GM12878 (cell line): ENCODE measurements at regions not wholly inside any gene's neighbourhood (a gene's known extent, or its start where the extent isn't known, plus 50 kb on each side); places are given as distances from the start of the nearest gene placed in this dataset.

Experiments used
- ATAC-seq: fragments of 200-7000 bp; cut with Tn5 transposase; 3 replicates; pipeline ENCODE4 v1.9.1; 2020; ENCODE audit warnings: mild to moderate bottlenecking, moderate library complexity
- BruUV-seq: library from RNA; stranded (reverse); fragments of 400-500 nt; replicated peaks from 2 replicates; lab custom pipeline; 2021; lab: Mats Ljungman, UMichigan
- CTCF ChIA-PET: fragments of 300-600 bp; sonication (Branson Sonifier 250); formaldehyde crosslinking; extraction: SDS; loops from one replicate; lab custom pipeline; 2021; ENCODE audit warnings: inconsistent platforms; lab: Yijun Ruan, JAX
- POLR2A ChIA-PET: fragments of 350-600 bp; formaldehyde crosslinking; extraction: SDS; loops from one replicate; lab custom pipeline; 2021; ENCODE audit warnings: inconsistent platforms; lab: Charles Lee
- RAD21 ChIA-PET: fragments of 300-600 bp; sonication (Branson Sonifier 250); formaldehyde crosslinking; loops from one replicate; lab custom pipeline; 2023; ENCODE audit warnings: antibody characterized with exemption; ENCODE audit not compliant: unreplicated experiment; lab: Charles Lee
- SMC1A ChIA-PET: fragments of 300-600 bp; sonication (Branson Sonifier 250); formaldehyde crosslinking; loops from one replicate; lab custom pipeline; 2023; ENCODE audit not compliant: unreplicated experiment, uncharacterized antibody; lab: Charles Lee
- DNase-seq: peaks from one replicate; pipeline ENCODE4 v3.0.0-alpha.2; 2011; ENCODE audit warnings: low read depth, low spot score
- FAIRE-seq: peaks from 3 replicates; lab custom pipeline; 2011; peaks lifted over from hg19 to GRCh38; lab: Jason Lieb, UNC
- H2AFZ ChIP-seq: 2 replicates; pipeline ENCODE4 v1.6.0; 2011; ENCODE audit warnings: low read depth, low read length, control low read depth; ENCODE audit not compliant: control insufficient read depth
- H3K27ac ChIP-seq: 2 replicates; pipeline ENCODE4 v1.5.1; 2011; ENCODE audit warnings: control low read depth; ENCODE audit not compliant: control insufficient read depth, insufficient read depth
- H3K27me3 ChIP-seq, 2 experiments: replicated peaks in 1 of 2; 2 replicates each; pipeline versions ENCODE4 v1.6.0 to v1.6.1; 2011; ENCODE audit warnings: low read length in 1 of 2; ENCODE audit not compliant: control insufficient read depth in 2 of 2, insufficient read depth in 2 of 2
- H3K36me3 ChIP-seq, 2 experiments: 2 replicates each; pipeline ENCODE4 v1.5.1; 2011; ENCODE audit warnings: low read length in 1 of 2; ENCODE audit not compliant: control insufficient read depth in 2 of 2, insufficient read depth in 2 of 2
- H3K4me1 ChIP-seq: 2 replicates; pipeline ENCODE4 v1.6.1; 2011; ENCODE audit warnings: mild to moderate bottlenecking, low read length, moderate library complexity, mixed read lengths; ENCODE audit not compliant: control insufficient read depth, insufficient read depth
- H3K4me2 ChIP-seq: 2 replicates; pipeline ENCODE4 v1.6.0; 2011; ENCODE audit warnings: control low read depth; ENCODE audit not compliant: control insufficient read depth, insufficient read depth
- H3K4me3 ChIP-seq: fragments of 200-600 bp; sonication (generic); 2 replicates; pipeline ENCODE4 v1.5.1; 2016
- H3K79me2 ChIP-seq: 2 replicates; pipeline ENCODE4 v1.6.0; 2011; ENCODE audit warnings: low read length; ENCODE audit not compliant: control insufficient read depth, insufficient read depth
- H3K9ac ChIP-seq: 2 replicates; pipeline ENCODE4 v1.8.0; 2011; ENCODE audit warnings: low read length, control low read depth, mixed read lengths; ENCODE audit not compliant: control insufficient read depth, insufficient read depth
- H3K9me3 ChIP-seq: replicated peaks from 3 replicates; pipeline ENCODE4 v1.5.1; 2011; ENCODE audit warnings: mild to moderate bottlenecking, low read length; ENCODE audit not compliant: control insufficient read depth, insufficient read depth
- H4K20me1 ChIP-seq: 2 replicates; pipeline ENCODE4 v1.6.0; 2011; ENCODE audit not compliant: control insufficient read depth, insufficient read depth
- CHD2 ChIP-seq: IDR thresholded peaks from 2 replicates; pipeline ENCODE4 v1.6.1; 2011; ENCODE audit warnings: low read depth, low read length, improper control_type of control experiment, borderline replicate concordance
- DPF2 ChIP-seq: fragments of 450-650 bp; IDR thresholded peaks from 2 replicates; pipeline ENCODE4 v1.6.1; 2017; ENCODE audit warnings: mild to moderate bottlenecking
- ESRRA ChIP-seq: IDR thresholded peaks from 2 replicates; pipeline ENCODE4 v1.6.1; 2012; ENCODE audit warnings: mild to moderate bottlenecking, low read length, improper control_type of control experiment
- HCFC1 ChIP-seq: fragments of 150-350 bp; IDR thresholded peaks from 2 replicates; pipeline ENCODE4 v1.6.1; 2014; ENCODE audit warnings: low read length
- IRF3 ChIP-seq: fragments of 450-650 bp; IDR thresholded peaks from 2 replicates; pipeline ENCODE4 v1.6.1; 2014; ENCODE audit warnings: mild to moderate bottlenecking
- MEF2B ChIP-seq: fragments of 450-650 bp; IDR thresholded peaks from 2 replicates; pipeline ENCODE4 v1.6.1; 2018; ENCODE audit warnings: mild to moderate bottlenecking, moderate library complexity; ENCODE audit not compliant: partially characterized antibody, poor library complexity, severe bottlenecking
- MYC ChIP-seq: IDR thresholded peaks from 2 replicates; pipeline ENCODE4 v1.6.1; 2011; ENCODE audit warnings: mild to moderate bottlenecking, low read length, moderate library complexity, inconsistent platforms; ENCODE audit not compliant: insufficient read depth, insufficient replicate concordance, insufficient read length, severe bottlenecking
- RCOR1 ChIP-seq: conservative IDR thresholded peaks from 2 replicates; pipeline ENCODE4 v1.6.1; 2012; ENCODE audit warnings: low read depth, low read length, improper control_type of control experiment
- SIN3A ChIP-seq: IDR thresholded peaks from 2 replicates; pipeline ENCODE4 v1.6.1; 2012; ENCODE audit warnings: low read depth, low read length, improper control_type of control experiment
- TAF1 ChIP-seq: IDR thresholded peaks from 2 replicates; pipeline ENCODE4 v1.6.1; 2011; ENCODE audit warnings: mild to moderate bottlenecking, low read depth, low read length, borderline replicate concordance
- YY1 ChIP-seq: IDR thresholded peaks from 2 replicates; pipeline ENCODE4 v1.6.1; 2011; ENCODE audit warnings: low read depth, mild to moderate bottlenecking, low read length
- WGBS: methylation state at CpG from one replicate; pipeline ENCODE4 v1.1.6; 2016; ENCODE audit warnings: low lambda C conversion rate; ENCODE audit not compliant: insufficient replicate concordance, insufficient coverage; ENCODE audit errors: missing lambda C conversion rate; 5-methylcytosine and 5-hydroxymethylcytosine counted together
- in situ Hi-C: fragments of 300-500 bp; cut with MboI; formaldehyde crosslinking; loops from 9 replicates; pipeline ENCODE4 v1.14.3; 2018; ENCODE audit warnings: mixed read lengths
- intact Hi-C: fragments of 100-400 bp; cut with micrococcal nuclease; formaldehyde crosslinking; loops from one replicate; pipeline ENCODE4 v1.14.2; 2022; ENCODE audit not compliant: unreplicated experiment
- TF ChIP-seq, protein P1 (sequence below): IDR thresholded peaks from 2 replicates; pipeline ENCODE4 v1.6.1; 2011; ENCODE audit warnings: low read depth, mild to moderate bottlenecking, low read length, moderate library complexity, borderline replicate concordance; ENCODE audit errors: extremely low read depth
- TF ChIP-seq, protein P2 (sequence below): IDR thresholded peaks from 2 replicates; pipeline ENCODE4 v1.6.1; 2012; ENCODE audit warnings: low read depth, low read length, improper control_type of control experiment
- TF ChIP-seq, protein P3 (sequence below): fragments of 450-650 bp; IDR thresholded peaks from 2 replicates; pipeline ENCODE4 v1.6.1; 2016; ENCODE audit warnings: mild to moderate bottlenecking
- TF ChIP-seq, protein P4 (sequence below): fragments of 450-650 bp; IDR thresholded peaks from 2 replicates; pipeline ENCODE4 v1.6.1; 2017; ENCODE audit warnings: mild to moderate bottlenecking, low read depth, inconsistent platforms; ENCODE audit not compliant: poor library complexity, severe bottlenecking
- TF ChIP-seq, protein P5 (sequence below): fragments of 450-650 bp; IDR thresholded peaks from 2 replicates; pipeline ENCODE4 v1.6.1; 2018; ENCODE audit warnings: borderline replicate concordance, mild to moderate bottlenecking; ENCODE audit not compliant: partially characterized antibody

DNA sequence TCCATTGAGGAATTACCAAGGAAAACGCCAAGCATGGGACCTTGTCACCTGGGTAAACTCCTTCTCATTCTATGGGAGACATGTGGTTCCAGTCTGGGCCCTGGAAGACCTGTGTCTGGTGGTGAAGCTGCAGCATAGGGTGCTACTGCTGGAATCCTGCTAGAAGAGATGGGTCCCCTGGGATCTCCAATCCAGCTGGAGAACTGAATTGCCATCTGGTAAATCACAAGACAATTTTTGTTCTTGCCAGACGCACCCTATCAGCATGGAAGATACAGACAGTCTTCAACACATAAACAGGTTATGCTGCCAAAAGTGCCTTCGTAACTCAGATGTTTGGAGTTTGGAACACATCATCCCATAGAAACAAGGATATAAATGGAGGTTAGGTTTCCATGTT is 424.0 kb upstream of the BRINP1 start:
- H3K9me3 ChIP-seq: no peaks in the 10 kb centered on the region
- no peaks in the 10 kb centered on the region for H3K4me1 ChIP-seq
- intact Hi-C loops: no loop called here
- ATAC-seq: no peak
- TF ChIP-seq TAF1 (no peak), CHD2 (no peak), MYC (no peak), RCOR1 (no peak), DPF2 (no peak), YY1 (no peak), SIN3A (no peak), HCFC1 (no peak), ESRRA (no peak), IRF3 (no peak), MEF2B (no peak)
- TF ChIP-seq, protein P1, sequence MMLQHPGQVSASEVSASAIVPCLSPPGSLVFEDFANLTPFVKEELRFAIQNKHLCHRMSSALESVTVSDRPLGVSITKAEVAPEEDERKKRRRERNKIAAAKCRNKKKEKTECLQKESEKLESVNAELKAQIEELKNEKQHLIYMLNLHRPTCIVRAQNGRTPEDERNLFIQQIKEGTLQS: no peak
- TF ChIP-seq, protein P2, sequence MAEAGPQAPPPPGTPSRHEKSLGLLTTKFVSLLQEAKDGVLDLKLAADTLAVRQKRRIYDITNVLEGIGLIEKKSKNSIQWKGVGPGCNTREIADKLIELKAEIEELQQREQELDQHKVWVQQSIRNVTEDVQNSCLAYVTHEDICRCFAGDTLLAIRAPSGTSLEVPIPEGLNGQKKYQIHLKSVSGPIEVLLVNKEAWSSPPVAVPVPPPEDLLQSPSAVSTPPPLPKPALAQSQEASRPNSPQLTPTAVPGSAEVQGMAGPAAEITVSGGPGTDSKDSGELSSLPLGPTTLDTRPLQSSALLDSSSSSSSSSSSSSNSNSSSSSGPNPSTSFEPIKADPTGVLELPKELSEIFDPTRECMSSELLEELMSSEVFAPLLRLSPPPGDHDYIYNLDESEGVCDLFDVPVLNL: no peak
- TF ChIP-seq, protein P3, sequence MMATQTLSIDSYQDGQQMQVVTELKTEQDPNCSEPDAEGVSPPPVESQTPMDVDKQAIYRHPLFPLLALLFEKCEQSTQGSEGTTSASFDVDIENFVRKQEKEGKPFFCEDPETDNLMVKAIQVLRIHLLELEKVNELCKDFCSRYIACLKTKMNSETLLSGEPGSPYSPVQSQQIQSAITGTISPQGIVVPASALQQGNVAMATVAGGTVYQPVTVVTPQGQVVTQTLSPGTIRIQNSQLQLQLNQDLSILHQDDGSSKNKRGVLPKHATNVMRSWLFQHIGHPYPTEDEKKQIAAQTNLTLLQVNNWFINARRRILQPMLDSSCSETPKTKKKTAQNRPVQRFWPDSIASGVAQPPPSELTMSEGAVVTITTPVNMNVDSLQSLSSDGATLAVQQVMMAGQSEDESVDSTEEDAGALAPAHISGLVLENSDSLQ: no peak
- TF ChIP-seq, protein P4, sequence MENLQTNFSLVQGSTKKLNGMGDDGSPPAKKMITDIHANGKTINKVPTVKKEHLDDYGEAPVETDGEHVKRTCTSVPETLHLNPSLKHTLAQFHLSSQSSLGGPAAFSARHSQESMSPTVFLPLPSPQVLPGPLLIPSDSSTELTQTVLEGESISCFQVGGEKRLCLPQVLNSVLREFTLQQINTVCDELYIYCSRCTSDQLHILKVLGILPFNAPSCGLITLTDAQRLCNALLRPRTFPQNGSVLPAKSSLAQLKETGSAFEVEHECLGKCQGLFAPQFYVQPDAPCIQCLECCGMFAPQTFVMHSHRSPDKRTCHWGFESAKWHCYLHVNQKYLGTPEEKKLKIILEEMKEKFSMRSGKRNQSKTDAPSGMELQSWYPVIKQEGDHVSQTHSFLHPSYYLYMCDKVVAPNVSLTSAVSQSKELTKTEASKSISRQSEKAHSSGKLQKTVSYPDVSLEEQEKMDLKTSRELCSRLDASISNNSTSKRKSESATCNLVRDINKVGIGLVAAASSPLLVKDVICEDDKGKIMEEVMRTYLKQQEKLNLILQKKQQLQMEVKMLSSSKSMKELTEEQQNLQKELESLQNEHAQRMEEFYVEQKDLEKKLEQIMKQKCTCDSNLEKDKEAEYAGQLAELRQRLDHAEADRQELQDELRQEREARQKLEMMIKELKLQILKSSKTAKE: no peak
- TF ChIP-seq, protein P5, sequence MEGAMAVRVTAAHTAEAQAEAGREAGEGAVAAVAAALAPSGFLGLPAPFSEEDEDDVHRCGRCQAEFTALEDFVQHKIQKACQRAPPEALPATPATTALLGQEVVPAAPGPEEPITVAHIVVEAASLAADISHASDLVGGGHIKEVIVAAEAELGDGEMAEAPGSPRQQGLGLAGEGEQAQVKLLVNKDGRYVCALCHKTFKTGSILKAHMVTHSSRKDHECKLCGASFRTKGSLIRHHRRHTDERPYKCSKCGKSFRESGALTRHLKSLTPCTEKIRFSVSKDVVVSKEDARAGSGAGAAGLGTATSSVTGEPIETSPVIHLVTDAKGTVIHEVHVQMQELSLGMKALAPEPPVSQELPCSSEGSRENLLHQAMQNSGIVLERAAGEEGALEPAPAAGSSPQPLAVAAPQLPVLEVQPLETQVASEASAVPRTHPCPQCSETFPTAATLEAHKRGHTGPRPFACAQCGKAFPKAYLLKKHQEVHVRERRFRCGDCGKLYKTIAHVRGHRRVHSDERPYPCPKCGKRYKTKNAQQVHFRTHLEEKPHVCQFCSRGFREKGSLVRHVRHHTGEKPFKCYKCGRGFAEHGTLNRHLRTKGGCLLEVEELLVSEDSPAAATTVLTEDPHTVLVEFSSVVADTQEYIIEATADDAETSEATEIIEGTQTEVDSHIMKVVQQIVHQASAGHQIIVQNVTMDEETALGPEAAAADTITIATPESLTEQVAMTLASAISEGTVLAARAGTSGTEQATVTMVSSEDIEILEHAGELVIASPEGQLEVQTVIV: no peak
- TF ChIP-seq, all 136 proteins: peak for 0
- H2AFZ ChIP-seq: no peak overlapping the region
- no peak overlapping the region for H3K27ac ChIP-seq
- no peak overlapping the region for H3K4me2 ChIP-seq
- H3K36me3 ChIP-seq: no peaks in the 10 kb centered on the region
- no peak for DNase-seq
- ChIA-PET SMC1A (no interaction called here), POLR2A (no interaction called here), CTCF (no interaction called here), RAD21 (no interaction called here)
- H3K4me3 ChIP-seq: no peak overlapping the region
- in situ Hi-C loops: no loop called here
- no peak for FAIRE-seq
- WGBS: 13% methylated on average over 3 of the region's 3 CpGs
- no peaks in the 10 kb centered on the region for H4K20me1 ChIP-seq
- no peaks in the 10 kb centered on the region; a peak in 1 of 4 replicates for H3K27me3 ChIP-seq
- H3K9ac ChIP-seq: no peak overlapping the region
- no TSS peak for BruUV-seq
- H3K79me2 ChIP-seq: no peaks in the 10 kb centered on the region
